ENCODE measurements at regions not wholly inside any gene's neighbourhood (a gene's known extent, or its start where the extent isn't known, plus 50 kb on each side); places are given as distances from the start of the nearest gene placed in this dataset.

DNA sequence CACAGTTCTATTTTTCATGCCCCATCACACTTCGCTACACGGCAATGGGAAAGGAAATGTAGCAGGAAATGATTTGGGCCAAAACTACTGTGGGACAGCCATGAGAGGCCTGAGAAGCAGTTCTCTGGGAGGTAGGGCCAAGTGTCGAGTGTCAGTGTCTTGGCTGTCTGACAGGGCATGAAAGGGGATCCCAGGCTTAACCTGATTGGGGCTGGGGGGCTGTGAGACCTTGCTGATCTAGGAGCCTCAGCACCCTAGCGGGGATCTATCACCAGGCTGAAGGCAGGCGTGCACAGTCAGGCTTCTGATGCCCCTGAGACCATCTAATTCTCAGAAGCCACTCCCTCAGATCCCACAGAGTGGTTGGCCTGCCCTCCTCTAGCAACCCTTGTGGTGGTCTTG, 58.2 kb upstream of the SLC25A13 start:
- TF ChIP-seq CTCF (conservative IDR thresholded peaks at IDR 0.05 in 1 of 2, IDR thresholded peaks at IDR 0.05 in 1 of 2; ENCODE audit: extremely low read depth in 1 of 2, insufficient read depth in 1 of 2, low read depth in 1 of 2, low read length in 2 of 2) (no peak), EZH2 (IDR thresholded peaks at IDR 0.05; ENCODE audit: borderline replicate concordance, low read length) (no peak)
